ENCODE measurements at regions not wholly inside any gene's neighbourhood (a gene's known extent, or its start where the extent isn't known, plus 50 kb on each side); places are given as distances from the start of the nearest gene placed in this dataset.

DNA sequence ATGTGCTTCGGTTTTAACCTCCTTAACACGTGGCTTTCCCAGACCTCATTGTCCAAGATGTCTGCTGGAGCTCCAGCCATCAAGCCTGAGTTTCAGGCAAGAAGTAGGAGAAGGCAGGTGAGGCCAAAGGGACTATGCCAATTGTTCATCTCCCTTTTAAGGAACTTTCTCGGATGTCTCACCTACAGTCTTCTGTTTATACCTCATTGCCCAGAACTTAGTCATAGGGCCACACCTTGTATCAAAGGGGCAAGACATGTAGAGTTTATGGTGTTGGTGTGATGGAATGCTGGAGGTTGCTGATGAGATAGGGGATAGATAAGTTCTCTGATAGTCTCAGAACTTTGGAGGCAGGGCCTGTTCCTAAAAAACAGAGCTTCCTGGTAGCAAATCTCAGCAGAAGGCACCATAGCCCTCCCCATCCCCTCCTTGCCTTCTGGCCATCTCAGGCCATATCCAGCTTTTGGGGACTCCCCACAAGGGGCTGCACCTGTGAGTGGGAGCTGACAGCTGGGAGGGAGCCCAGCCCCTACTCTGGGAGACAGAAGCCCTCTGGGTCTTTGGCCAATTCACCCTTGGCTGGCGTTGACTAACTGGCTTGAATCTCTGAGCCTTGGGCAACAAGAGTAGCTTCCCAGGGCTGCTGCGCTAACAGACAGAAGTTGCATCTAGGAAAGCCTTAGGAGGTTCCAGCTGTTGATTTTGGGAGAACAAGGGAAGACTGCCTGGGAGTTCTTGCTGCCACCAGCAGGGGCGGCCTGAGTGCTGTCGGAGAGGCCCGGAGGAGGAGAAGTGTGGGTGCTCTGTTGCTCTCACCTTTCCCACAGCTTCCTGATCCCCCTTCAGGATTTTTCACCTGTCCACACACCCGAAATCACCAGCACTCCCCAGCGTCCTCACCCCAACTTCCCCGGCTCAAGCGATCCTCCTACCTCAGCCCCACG lies 149.8 kb upstream of the THY1 start:
- TF ChIP-seq TCF12 (IDR thresholded peaks at IDR 0.05; ENCODE audit: low read depth) (no peak), CREB1 (IDR thresholded peaks at IDR 0.05; ENCODE audit: low read depth) (no peak), YY1 (IDR thresholded peaks at IDR 0.05; ENCODE audit: low read depth) (no peak), EGR1 (IDR thresholded peaks at IDR 0.05) (no peak), TAF1 (IDR thresholded peaks at IDR 0.05; ENCODE audit: low read depth) (no peak), EP300 (IDR thresholded peaks at IDR 0.05; ENCODE audit: borderline replicate concordance) (no peak), RAD21 (IDR thresholded peaks at IDR 0.05; ENCODE audit: low read depth) (no peak)
- TF ChIP-seq, protein P1, sequence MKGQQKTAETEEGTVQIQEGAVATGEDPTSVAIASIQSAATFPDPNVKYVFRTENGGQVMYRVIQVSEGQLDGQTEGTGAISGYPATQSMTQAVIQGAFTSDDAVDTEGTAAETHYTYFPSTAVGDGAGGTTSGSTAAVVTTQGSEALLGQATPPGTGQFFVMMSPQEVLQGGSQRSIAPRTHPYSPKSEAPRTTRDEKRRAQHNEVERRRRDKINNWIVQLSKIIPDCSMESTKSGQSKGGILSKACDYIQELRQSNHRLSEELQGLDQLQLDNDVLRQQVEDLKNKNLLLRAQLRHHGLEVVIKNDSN (IDR thresholded peaks at IDR 0.05), result no peak

DNA sequence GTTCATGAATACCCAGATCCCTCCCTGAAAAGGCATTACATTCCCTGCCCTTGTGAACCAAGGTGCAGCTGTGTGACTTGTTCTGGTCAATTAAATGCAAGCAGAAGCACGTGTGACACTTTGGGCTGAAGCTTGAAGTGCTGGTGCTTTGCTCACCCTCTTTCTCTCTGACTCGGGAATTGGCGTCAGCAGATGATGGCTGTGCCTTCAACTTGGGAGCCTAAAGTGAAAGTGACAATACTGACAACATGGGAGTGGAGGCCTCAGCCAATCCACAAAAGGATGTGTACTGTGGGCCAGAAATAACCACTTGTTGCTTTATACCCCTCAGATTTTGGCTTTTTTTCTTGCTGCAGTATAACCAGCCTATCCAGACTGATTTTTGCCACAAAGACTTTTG lies 148.3 kb upstream of the THY1 start:
- TF ChIP-seq YY1 (IDR thresholded peaks at IDR 0.05; ENCODE audit: low read depth) (no peak), TCF12 (IDR thresholded peaks at IDR 0.05; ENCODE audit: low read depth) (no peak), ZBTB7A (IDR thresholded peaks at IDR 0.05; ENCODE audit: low read depth) (no peak), CREB1 (IDR thresholded peaks at IDR 0.05; ENCODE audit: low read depth) (no peak), FOXM1 (IDR thresholded peaks at IDR 0.05; ENCODE audit: borderline replicate concordance, low read depth) (no peak), NFIC (IDR thresholded peaks at IDR 0.05) (no peak)
- TF ChIP-seq, protein P2, sequence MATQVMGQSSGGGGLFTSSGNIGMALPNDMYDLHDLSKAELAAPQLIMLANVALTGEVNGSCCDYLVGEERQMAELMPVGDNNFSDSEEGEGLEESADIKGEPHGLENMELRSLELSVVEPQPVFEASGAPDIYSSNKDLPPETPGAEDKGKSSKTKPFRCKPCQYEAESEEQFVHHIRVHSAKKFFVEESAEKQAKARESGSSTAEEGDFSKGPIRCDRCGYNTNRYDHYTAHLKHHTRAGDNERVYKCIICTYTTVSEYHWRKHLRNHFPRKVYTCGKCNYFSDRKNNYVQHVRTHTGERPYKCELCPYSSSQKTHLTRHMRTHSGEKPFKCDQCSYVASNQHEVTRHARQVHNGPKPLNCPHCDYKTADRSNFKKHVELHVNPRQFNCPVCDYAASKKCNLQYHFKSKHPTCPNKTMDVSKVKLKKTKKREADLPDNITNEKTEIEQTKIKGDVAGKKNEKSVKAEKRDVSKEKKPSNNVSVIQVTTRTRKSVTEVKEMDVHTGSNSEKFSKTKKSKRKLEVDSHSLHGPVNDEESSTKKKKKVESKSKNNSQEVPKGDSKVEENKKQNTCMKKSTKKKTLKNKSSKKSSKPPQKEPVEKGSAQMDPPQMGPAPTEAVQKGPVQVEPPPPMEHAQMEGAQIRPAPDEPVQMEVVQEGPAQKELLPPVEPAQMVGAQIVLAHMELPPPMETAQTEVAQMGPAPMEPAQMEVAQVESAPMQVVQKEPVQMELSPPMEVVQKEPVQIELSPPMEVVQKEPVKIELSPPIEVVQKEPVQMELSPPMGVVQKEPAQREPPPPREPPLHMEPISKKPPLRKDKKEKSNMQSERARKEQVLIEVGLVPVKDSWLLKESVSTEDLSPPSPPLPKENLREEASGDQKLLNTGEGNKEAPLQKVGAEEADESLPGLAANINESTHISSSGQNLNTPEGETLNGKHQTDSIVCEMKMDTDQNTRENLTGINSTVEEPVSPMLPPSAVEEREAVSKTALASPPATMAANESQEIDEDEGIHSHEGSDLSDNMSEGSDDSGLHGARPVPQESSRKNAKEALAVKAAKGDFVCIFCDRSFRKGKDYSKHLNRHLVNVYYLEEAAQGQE (IDR thresholded peaks at IDR 0.05; ENCODE audit: low read depth), result no peak
- TF ChIP-seq, protein P3, sequence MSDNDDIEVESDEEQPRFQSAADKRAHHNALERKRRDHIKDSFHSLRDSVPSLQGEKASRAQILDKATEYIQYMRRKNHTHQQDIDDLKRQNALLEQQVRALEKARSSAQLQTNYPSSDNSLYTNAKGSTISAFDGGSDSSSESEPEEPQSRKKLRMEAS (IDR thresholded peaks at IDR 0.05), result no peak
- TF ChIP-seq, protein P1 (IDR thresholded peaks at IDR 0.05), result no peak

DNA sequence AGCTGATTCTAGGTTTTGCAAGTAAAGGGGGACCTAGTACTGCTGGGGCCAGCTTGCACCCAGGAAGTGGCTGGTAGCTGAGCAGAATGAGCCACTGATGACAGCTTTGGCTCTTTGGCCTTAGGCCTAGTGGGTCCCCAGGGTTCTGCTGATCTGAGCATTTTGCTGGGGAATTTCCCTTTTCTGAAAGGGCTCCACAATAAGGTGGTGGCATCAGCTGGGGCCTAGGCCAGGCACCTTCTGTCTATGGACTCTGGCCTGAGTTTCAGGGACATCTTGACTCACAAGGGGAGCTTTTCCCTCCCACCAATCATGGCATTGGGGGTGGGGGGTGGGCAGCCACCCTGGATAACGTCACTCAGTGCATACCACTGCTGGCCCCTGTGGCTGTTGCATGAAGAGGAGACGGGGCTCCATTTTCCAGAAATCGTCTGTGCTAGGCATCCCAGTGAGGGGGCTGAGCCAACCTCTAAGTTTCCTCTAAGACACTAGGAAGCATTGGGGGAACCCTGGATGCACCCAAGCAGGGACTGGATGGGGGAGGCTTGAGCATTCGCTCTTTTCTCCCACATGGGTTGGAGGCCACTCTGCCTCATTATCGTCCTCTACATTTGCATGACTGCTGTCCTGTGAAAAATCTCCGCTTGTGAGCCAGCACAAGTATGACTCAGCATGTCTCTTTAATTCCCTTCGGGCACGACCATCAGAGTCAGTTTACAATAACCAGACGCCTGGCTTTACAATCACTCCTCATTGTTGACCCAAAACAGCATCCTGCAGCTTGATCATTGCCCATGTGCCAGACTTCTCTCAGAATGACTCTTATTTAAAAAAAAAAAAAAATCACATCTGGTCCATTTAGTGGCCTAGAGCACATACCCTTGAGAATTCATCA lies 145.0 kb upstream of the THY1 start:
- no peak for TF ChIP-seq EGR1 (IDR thresholded peaks at IDR 0.05)
- TF ChIP-seq NFIC (IDR thresholded peaks at IDR 0.05), result no peak
- no peak for TF ChIP-seq TEAD4 (IDR thresholded peaks at IDR 0.05)
- no peak for TF ChIP-seq ZBTB7A (IDR thresholded peaks at IDR 0.05; ENCODE audit: low read depth)
- TF ChIP-seq, protein P2 (IDR thresholded peaks at IDR 0.05; ENCODE audit: low read depth), result no peak
- TF ChIP-seq RAD21 (IDR thresholded peaks at IDR 0.05; ENCODE audit: low read depth), result no peak
- TF ChIP-seq TAF1 (IDR thresholded peaks at IDR 0.05; ENCODE audit: low read depth), result no peak
- no peak for TF ChIP-seq EP300 (IDR thresholded peaks at IDR 0.05; ENCODE audit: borderline replicate concordance)
- TF ChIP-seq, protein P1 (IDR thresholded peaks at IDR 0.05), result no peak

DNA sequence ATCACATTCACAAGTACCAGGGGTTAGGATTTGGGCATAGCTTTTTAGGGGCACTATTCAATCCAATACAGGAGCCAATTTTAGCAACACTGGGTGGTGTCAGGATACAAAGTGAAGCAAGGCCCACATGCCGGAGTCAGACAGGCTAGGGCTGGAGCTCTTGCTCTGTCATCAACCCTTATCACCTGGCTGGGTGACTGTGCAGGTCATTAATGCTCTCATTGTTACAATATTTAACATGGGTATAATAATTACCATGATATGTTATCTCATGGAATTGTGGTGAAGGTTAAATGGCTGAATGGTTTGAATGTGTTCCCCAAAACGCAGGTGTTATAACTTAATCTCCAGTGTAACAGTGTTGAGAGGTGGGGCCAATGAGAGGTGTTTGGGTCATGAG lies 143.3 kb upstream of the THY1 start:
- TF ChIP-seq CEBPB (IDR thresholded peaks at IDR 0.05) (no peak), EGR1 (IDR thresholded peaks at IDR 0.05) (no peak), FOXM1 (IDR thresholded peaks at IDR 0.05; ENCODE audit: borderline replicate concordance, low read depth) (no peak)

DNA sequence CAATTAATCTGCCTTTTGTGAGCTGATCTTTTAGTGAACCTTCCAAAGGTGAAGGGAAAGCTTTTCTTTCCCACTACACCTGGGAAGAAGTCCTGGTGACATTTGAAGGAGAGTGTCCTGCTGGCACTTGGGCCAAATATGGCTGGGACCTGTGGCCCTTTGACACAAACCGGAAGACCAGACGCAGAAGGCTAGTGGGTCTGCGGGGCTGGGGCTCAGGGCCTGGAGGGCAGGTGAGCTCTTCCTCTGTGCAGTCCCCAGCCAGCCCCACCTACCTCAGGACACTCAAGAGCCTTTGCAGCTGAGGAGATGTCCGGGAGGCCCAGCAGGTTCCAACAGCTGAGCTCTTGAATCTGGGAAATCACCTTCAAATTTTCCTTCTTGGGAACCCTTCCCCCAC lies 138.0 kb upstream of the THY1 start:
- TF ChIP-seq, protein P2 (IDR thresholded peaks at IDR 0.05; ENCODE audit: low read depth), result no peak
- TF ChIP-seq CEBPB (IDR thresholded peaks at IDR 0.05) (no peak), FOXM1 (IDR thresholded peaks at IDR 0.05; ENCODE audit: borderline replicate concordance, low read depth) (no peak), TAF1 (IDR thresholded peaks at IDR 0.05; ENCODE audit: low read depth) (no peak), TCF12 (IDR thresholded peaks at IDR 0.05; ENCODE audit: low read depth) (no peak), YY1 (IDR thresholded peaks at IDR 0.05; ENCODE audit: low read depth) (no peak), ZBTB7A (IDR thresholded peaks at IDR 0.05; ENCODE audit: low read depth) (no peak)

Data from Ishikawa (cell line).